Neural cell (in vitro differentiated cells): ENCODE measurements at regions not wholly inside any gene's neighbourhood (a gene's known extent, or its start where the extent isn't known, plus 50 kb on each side); places are given as distances from the start of the nearest gene placed in this dataset.

Source experiments
- EP300 ChIP-seq: fragments of 450-650 bp; conservative IDR thresholded peaks from 2 replicates; pipeline ENCODE4 v1.6.1; 2014; ENCODE audit warnings: antibody characterized with exemption, mild to moderate bottlenecking, moderate library complexity; ENCODE audit not compliant: poor library complexity, severe bottlenecking
- EZH2 ChIP-seq: fragments of 200-600, 300-800 bp; shearing (Covaris generic), sonication (generic); IDR thresholded peaks from 2 replicates; pipeline ENCODE4 v1.6.1; 2014; ENCODE audit warnings: antibody characterized with exemption, low read length, borderline replicate concordance, mild to moderate bottlenecking; ENCODE audit not compliant: insufficient read depth, poor library complexity, severe bottlenecking
- RAD21 ChIP-seq: fragments of 450-650 bp; conservative IDR thresholded peaks from 2 replicates; pipeline ENCODE4 v1.6.1; 2014; ENCODE audit warnings: antibody characterized with exemption, mild to moderate bottlenecking, moderate library complexity
- TF ChIP-seq, protein P1 (sequence below): fragments of 450-650 bp; IDR thresholded peaks from 2 replicates; pipeline ENCODE4 v1.5.1; 2014; ENCODE audit warnings: antibody characterized with exemption, mild to moderate bottlenecking, moderate library complexity; ENCODE audit not compliant: poor library complexity, severe bottlenecking
- TF ChIP-seq, protein P2 (sequence below): IDR thresholded peaks from 2 replicates; pipeline ENCODE4 v1.6.1; 2012; ENCODE audit warnings: borderline replicate concordance

DNA sequence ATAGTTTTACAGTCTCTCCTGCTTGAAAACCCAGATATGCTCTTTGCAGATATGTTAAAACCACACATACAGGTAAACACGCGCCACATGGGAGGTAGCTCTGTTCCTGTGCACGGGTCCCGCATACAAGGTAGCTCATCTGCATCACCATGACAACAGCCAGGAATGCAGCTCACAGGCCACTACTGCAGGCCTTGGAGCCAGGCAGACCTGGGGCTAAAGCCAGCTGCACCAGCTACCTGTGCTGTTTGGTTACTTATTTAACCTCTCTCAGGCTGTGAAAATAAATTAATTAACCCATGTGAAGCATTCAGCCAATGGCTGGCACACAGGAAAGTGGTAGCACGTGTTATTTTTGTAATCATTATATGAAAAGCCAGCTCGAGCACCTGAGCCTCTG lies 428.3 kb downstream of the TNS3 start:
- TF ChIP-seq EZH2, result no peak
- TF ChIP-seq, protein P1, sequence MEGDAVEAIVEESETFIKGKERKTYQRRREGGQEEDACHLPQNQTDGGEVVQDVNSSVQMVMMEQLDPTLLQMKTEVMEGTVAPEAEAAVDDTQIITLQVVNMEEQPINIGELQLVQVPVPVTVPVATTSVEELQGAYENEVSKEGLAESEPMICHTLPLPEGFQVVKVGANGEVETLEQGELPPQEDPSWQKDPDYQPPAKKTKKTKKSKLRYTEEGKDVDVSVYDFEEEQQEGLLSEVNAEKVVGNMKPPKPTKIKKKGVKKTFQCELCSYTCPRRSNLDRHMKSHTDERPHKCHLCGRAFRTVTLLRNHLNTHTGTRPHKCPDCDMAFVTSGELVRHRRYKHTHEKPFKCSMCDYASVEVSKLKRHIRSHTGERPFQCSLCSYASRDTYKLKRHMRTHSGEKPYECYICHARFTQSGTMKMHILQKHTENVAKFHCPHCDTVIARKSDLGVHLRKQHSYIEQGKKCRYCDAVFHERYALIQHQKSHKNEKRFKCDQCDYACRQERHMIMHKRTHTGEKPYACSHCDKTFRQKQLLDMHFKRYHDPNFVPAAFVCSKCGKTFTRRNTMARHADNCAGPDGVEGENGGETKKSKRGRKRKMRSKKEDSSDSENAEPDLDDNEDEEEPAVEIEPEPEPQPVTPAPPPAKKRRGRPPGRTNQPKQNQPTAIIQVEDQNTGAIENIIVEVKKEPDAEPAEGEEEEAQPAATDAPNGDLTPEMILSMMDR, result no peak
- TF ChIP-seq EP300, result no peak
- TF ChIP-seq RAD21, result no peak
- TF ChIP-seq, protein P2, sequence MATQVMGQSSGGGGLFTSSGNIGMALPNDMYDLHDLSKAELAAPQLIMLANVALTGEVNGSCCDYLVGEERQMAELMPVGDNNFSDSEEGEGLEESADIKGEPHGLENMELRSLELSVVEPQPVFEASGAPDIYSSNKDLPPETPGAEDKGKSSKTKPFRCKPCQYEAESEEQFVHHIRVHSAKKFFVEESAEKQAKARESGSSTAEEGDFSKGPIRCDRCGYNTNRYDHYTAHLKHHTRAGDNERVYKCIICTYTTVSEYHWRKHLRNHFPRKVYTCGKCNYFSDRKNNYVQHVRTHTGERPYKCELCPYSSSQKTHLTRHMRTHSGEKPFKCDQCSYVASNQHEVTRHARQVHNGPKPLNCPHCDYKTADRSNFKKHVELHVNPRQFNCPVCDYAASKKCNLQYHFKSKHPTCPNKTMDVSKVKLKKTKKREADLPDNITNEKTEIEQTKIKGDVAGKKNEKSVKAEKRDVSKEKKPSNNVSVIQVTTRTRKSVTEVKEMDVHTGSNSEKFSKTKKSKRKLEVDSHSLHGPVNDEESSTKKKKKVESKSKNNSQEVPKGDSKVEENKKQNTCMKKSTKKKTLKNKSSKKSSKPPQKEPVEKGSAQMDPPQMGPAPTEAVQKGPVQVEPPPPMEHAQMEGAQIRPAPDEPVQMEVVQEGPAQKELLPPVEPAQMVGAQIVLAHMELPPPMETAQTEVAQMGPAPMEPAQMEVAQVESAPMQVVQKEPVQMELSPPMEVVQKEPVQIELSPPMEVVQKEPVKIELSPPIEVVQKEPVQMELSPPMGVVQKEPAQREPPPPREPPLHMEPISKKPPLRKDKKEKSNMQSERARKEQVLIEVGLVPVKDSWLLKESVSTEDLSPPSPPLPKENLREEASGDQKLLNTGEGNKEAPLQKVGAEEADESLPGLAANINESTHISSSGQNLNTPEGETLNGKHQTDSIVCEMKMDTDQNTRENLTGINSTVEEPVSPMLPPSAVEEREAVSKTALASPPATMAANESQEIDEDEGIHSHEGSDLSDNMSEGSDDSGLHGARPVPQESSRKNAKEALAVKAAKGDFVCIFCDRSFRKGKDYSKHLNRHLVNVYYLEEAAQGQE, result no peak
